Smooth muscle cell (in vitro differentiated cells): ENCODE measurements at regions not wholly inside any gene's neighbourhood (a gene's known extent, or its start where the extent isn't known, plus 50 kb on each side); places are given as distances from the start of the nearest gene placed in this dataset.

ENCODE experiments used
- DNase-seq: peaks from one replicate; lab custom pipeline; 2025; ENCODE audit not compliant: unreplicated experiment; lab: John Stamatoyannopoulos, UW
- H2AFZ ChIP-seq: fragments of 200-600 bp; sonication (generic); 2 replicates; pipeline ENCODE4 v1.6.0; 2016; ENCODE audit warnings: antibody characterized with exemption, low read depth, mild to moderate bottlenecking
- H3F3A ChIP-seq: fragments of 200-600 bp; sonication (generic); 2 replicates; pipeline ENCODE4 v1.6.0; 2017; ENCODE audit warnings: antibody characterized with exemption, low read depth
- H3K27ac ChIP-seq: fragments of 200-600 bp; sonication (generic); 2 replicates; pipeline ENCODE4 v1.5.1; 2016; ENCODE audit warnings: low read depth, mild to moderate bottlenecking
- H3K27me3 ChIP-seq: fragments of 200-600 bp; sonication (generic); 2 replicates; pipeline ENCODE4 v1.6.1; 2016; ENCODE audit warnings: low read depth, mild to moderate bottlenecking
- H3K36me3 ChIP-seq: fragments of 200-600 bp; sonication (generic); 2 replicates; pipeline ENCODE4 v1.5.1; 2016; ENCODE audit warnings: low read depth
- H3K4me1 ChIP-seq: fragments of 200-600 bp; sonication (generic); 2 replicates; pipeline ENCODE4 v1.5.1; 2016; ENCODE audit warnings: low read depth
- H3K4me2 ChIP-seq: fragments of 200-600 bp; sonication (generic); 2 replicates; pipeline ENCODE4 v1.6.0; 2016; ENCODE audit warnings: mild to moderate bottlenecking
- H3K4me3 ChIP-seq: fragments of 200-600 bp; sonication (generic); 2 replicates; pipeline ENCODE4 v1.5.1; 2016; ENCODE audit warnings: mild to moderate bottlenecking
- H3K79me2 ChIP-seq: fragments of 200-600 bp; sonication (generic); 2 replicates; pipeline ENCODE4 v1.6.0; 2016; ENCODE audit warnings: low read depth, mild to moderate bottlenecking
- H3K9ac ChIP-seq: fragments of 200-600 bp; sonication (generic); 2 replicates; pipeline ENCODE4 v1.6.0; 2016; ENCODE audit warnings: low read depth
- H3K9me3 ChIP-seq: fragments of 200-600 bp; sonication (generic); replicated peaks from 2 replicates; pipeline ENCODE4 v1.5.1; 2016; ENCODE audit warnings: low read depth
- H4K20me1 ChIP-seq: fragments of 200-600 bp; sonication (generic); 2 replicates; pipeline ENCODE4 v1.6.0; 2016; ENCODE audit warnings: low read depth
- WGBS: methylation state at CpG from one replicate; pipeline ENCODE4 v1.1.7; 2016; ENCODE audit warnings: low lambda C conversion rate; 5-methylcytosine and 5-hydroxymethylcytosine counted together
- TF ChIP-seq, protein P1 (sequence below): fragments of 200-600 bp; sonication (generic); IDR thresholded peaks from 2 replicates; pipeline ENCODE4 v1.5.1; 2017; ENCODE audit warnings: borderline replicate concordance, mild to moderate bottlenecking, antibody characterized with exemption; ENCODE audit not compliant: insufficient read depth, poor library complexity, severe bottlenecking

DNA sequence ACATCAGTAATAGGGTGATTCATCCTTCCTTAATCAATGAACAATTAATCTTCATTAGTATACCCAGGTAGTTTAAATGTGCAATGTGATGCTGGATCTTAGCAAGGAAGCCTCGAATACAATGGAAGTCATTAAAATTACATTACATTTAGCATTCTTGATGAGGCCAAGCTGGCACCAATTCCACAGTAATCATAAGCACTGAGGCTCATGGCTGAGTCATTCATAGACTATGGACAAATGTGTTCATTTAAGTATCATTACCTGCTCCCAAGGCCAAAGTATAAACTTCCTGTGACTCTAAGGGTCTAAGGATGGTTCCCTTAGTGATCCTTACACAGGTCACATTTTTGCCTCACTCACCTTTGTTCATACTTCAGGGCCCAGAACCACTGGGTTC, 266.4 kb upstream of the CDIN1 start:
- DNase-seq = no peak
- Histone ChIP-seq H3K9ac (no peak overlapping the region), H4K20me1 (no peaks in the 10 kb centered on the region), H2AFZ (no peak overlapping the region), H3K36me3 (peaks cover 3% of the 10 kb centered on the region), H3F3A (peaks cover 15% of the 10 kb centered on the region), H3K27me3 (no peaks in the 10 kb centered on the region), H3K27ac (no peak overlapping the region), H3K9me3 (peaks cover 4% of the 10 kb centered on the region), H3K4me2 (no peak overlapping the region), H3K4me3 (no peak overlapping the region), H3K4me1 (peaks cover 14% of the 10 kb centered on the region), H3K79me2 (no peaks in the 10 kb centered on the region)
- TF ChIP-seq, protein P1, sequence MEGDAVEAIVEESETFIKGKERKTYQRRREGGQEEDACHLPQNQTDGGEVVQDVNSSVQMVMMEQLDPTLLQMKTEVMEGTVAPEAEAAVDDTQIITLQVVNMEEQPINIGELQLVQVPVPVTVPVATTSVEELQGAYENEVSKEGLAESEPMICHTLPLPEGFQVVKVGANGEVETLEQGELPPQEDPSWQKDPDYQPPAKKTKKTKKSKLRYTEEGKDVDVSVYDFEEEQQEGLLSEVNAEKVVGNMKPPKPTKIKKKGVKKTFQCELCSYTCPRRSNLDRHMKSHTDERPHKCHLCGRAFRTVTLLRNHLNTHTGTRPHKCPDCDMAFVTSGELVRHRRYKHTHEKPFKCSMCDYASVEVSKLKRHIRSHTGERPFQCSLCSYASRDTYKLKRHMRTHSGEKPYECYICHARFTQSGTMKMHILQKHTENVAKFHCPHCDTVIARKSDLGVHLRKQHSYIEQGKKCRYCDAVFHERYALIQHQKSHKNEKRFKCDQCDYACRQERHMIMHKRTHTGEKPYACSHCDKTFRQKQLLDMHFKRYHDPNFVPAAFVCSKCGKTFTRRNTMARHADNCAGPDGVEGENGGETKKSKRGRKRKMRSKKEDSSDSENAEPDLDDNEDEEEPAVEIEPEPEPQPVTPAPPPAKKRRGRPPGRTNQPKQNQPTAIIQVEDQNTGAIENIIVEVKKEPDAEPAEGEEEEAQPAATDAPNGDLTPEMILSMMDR = no peak
- 38% methylated on average over 1 of the region's 1 CpG for WGBS

DNA sequence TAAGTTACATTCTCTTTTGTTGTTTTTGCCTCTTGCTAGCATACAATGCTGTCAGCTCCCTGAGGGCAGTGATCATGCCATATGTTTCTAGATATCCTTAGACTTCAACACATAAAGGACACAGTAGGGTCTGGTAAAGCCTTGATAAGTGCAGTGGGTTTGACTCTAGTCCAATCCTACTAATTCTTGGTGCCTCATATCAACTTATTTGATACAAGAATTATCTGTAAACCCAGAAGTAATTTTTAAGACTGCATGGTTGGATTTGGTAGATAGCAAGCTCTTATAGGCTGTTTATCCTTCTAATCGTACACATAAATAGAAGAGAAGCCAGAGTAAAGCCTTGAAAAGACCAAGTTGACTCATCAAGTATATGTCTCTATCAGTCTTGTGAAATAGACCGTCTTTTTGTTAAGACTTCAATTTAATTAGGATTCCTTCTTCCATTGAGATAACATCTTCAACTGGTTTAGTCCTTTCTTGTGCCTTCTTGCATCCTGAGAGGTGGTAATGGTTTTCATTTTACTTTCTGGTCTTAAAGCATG, 265.6 kb upstream of the CDIN1 start:
- Histone ChIP-seq H3K36me3 (peaks cover 2% of the 10 kb centered on the region), H3K79me2 (no peaks in the 10 kb centered on the region), H3K27me3 (no peaks in the 10 kb centered on the region), H3K27ac (peak overlapping the region; percentile 8), H3K4me3 (no peak overlapping the region), H3F3A (peaks cover 15% of the 10 kb centered on the region), H2AFZ (no peak overlapping the region), H3K9ac (no peak overlapping the region), H3K9me3 (peaks cover under 1% of the 10 kb centered on the region), H3K4me1 (peaks cover 14% of the 10 kb centered on the region), H3K4me2 (peak overlapping the region; percentile 10), H4K20me1 (no peaks in the 10 kb centered on the region)
- TF ChIP-seq, protein P1 = no peak
- DNase-seq = no peak
- 6% methylated on average over 2 of the region's 2 CpGs for WGBS

DNA sequence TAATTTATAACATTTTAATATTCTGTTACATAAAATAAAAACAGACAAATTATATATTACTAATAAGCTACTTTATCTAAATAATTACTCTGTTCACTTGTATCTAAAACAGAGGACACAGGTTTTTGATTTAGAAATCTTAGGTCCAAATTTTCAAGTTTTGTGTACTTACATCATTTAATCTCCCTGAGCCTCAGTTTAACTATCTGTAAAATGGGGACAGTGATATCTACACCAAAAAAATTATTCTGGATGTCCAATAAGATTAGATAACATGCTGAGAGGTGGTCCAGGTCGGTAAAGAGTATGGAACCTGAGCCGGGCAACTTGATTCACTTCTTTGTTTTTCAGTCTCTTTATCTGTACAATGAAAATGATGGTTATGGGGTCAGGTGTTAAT, 263.8 kb upstream of the CDIN1 start:
- Histone ChIP-seq H4K20me1 (no peaks in the 10 kb centered on the region), H3F3A (peaks cover 15% of the 10 kb centered on the region), H3K36me3 (no peaks in the 10 kb centered on the region), H3K4me3 (no peak overlapping the region), H3K27me3 (no peaks in the 10 kb centered on the region), H3K9ac (no peak overlapping the region), H2AFZ (no peak overlapping the region), H3K4me2 (no peak overlapping the region), H3K27ac (no peak overlapping the region), H3K9me3 (no peaks in the 10 kb centered on the region), H3K4me1 (peaks cover 6% of the 10 kb centered on the region), H3K79me2 (no peaks in the 10 kb centered on the region)
- DNase-seq = no peak
- 100% methylated on average over 2 of the region's 2 CpGs for WGBS
- TF ChIP-seq, protein P1 = no peak

DNA sequence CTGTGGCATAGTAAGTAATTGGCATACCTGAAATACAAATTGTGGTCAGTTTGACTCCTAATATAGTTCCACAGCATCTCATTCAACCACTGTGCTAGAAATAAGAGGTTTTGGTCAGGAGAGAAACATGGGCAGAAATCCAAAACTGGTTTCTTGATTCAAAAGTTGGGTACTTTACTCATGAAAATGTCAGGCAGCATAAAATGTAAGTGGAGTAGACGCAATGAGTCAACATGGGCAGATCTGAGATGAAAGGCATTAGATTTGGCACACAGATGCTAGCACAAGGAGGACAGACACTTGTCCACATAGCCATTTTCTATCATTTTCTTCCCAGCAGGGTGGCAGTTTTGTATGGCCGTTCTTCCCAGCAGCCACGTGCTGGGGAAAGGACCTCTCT, 255.8 kb upstream of the CDIN1 start:
- no peak overlapping the region for H3K27ac ChIP-seq
- 88% methylated on average over 3 of the region's 3 CpGs for WGBS

More for the DNA sequence above, 255.8 kb upstream of the CDIN1 start:
- H2AFZ ChIP-seq = no peak overlapping the region
- H4K20me1 ChIP-seq = no peaks in the 10 kb centered on the region
- no peak overlapping the region for H3K4me3 ChIP-seq
- no peaks in the 10 kb centered on the region for H3K36me3 ChIP-seq
- TF ChIP-seq, protein P1 = no peak
- no peaks in the 10 kb centered on the region for H3K27me3 ChIP-seq
- H3F3A ChIP-seq = peaks cover 3% of the 10 kb centered on the region
- H3K79me2 ChIP-seq = no peaks in the 10 kb centered on the region
- DNase-seq = no peak
- no peaks in the 10 kb centered on the region for H3K4me1 ChIP-seq
- H3K4me2 ChIP-seq = no peak overlapping the region
- no peaks in the 10 kb centered on the region for H3K9me3 ChIP-seq
- H3K9ac ChIP-seq = no peak overlapping the region
